ENCODE measurements at regions not wholly inside any gene's neighbourhood (a gene's known extent, or its start where the extent isn't known, plus 50 kb on each side); places are given as distances from the start of the nearest gene placed in this dataset.

DNA sequence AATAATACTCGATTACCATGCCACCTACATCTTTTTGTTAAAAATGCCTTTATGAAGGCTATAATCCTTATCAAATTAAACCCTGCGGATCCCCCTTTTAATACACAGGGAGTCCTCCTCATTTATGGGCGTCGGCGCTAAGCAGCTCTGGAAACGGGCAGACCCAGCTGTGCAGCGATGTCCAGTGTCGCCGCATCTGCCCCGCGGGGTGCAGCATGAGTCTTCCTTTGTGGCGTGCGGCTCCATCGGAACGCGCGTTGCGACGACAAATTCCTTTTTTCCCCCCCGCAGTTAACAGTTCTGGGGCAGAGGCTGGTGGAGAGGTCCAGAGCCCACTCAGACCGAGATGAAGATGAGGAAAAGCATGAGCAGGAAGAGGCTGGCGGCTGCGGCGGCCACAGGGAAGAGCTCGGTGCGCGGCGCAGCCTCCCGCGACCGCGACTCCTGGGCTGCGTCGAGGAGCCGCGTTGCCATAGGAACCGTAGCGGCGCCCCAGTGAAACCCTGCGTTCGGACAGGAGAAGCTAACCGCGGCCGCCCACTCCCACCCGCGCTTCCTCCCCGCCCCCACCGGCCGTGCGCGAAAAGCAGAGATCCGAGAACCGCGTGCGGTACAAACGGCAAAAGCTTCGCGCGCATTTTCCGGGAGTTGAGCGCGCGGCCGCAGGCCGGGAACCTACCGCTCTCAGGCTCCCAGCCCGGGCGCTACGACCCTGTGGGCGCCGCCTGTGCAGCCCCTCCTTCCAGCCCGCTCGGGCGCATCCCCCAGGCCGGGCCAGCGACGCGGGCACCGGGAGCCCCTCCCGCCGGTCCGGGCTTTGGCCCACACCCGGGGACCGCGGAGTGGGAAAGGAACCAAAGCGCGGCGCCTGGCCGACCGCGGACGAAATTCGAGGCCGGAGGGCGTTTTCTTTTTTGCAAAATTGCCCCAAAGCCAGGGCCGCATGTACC lies 130.6 kb downstream of the SPAG6 start:
- H3K27me3 Mint-ChIP-seq (ENCODE audit: insufficient read depth, unreplicated experiment), result peaks cover 11% of the 10 kb centered on the region
- no peaks in the 10 kb centered on the region for H3K36me3 ChIP-seq (ENCODE audit: control insufficient read depth, insufficient read depth, low read length)
- POLR2A ChIA-PET, result no interaction called here
- H3K4me3 Mint-ChIP-seq (ENCODE audit: unreplicated experiment), result peak overlapping the region; percentile 75
- H3K4me3 ChIP-seq (ENCODE audit: low read depth, low read length), result peak overlapping the region; percentile 29
- no TSS peak for BruUV-seq (replicated peaks)
- H3K27ac Mint-ChIP-seq (ENCODE audit: unreplicated experiment), result peak overlapping the region; percentile 13
- no peaks in the 10 kb centered on the region for H3K9me3 ChIP-seq
- H3K9me3 Mint-ChIP-seq (ENCODE audit: unreplicated experiment), result no peaks in the 10 kb centered on the region
- peaks cover 7% of the 10 kb centered on the region for H3K4me1 Mint-ChIP-seq (ENCODE audit: low read depth, unreplicated experiment)
- intact Hi-C loops (cut with micrococcal nuclease; ENCODE audit: unreplicated experiment), result no loop called here
- CTCF ChIA-PET, result interaction anchor here (1.0 kb wide), 1 partner anchor 513 kb away, joined by 3 read pairs; no protein-coding TSS in a partner anchor
- no peak for DNase-seq
- TF ChIP-seq, protein P1, sequence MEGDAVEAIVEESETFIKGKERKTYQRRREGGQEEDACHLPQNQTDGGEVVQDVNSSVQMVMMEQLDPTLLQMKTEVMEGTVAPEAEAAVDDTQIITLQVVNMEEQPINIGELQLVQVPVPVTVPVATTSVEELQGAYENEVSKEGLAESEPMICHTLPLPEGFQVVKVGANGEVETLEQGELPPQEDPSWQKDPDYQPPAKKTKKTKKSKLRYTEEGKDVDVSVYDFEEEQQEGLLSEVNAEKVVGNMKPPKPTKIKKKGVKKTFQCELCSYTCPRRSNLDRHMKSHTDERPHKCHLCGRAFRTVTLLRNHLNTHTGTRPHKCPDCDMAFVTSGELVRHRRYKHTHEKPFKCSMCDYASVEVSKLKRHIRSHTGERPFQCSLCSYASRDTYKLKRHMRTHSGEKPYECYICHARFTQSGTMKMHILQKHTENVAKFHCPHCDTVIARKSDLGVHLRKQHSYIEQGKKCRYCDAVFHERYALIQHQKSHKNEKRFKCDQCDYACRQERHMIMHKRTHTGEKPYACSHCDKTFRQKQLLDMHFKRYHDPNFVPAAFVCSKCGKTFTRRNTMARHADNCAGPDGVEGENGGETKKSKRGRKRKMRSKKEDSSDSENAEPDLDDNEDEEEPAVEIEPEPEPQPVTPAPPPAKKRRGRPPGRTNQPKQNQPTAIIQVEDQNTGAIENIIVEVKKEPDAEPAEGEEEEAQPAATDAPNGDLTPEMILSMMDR (IDR thresholded peaks at IDR 0.05; ENCODE audit: insufficient read depth in 1 of 2, low read depth in 1 of 2, low read length in 1 of 2, severe bottlenecking in 1 of 2, unreplicated experiment in 1 of 2), result no peak
- no peaks in the 10 kb centered on the region for H3K36me3 Mint-ChIP-seq (ENCODE audit: insufficient read depth, unreplicated experiment)
- no peaks in the 10 kb centered on the region for H3K4me1 ChIP-seq
- H3K27me3 ChIP-seq (replicated peaks; ENCODE audit: control insufficient read depth, insufficient read depth, low read length), result no peaks in the 10 kb centered on the region

DNA sequence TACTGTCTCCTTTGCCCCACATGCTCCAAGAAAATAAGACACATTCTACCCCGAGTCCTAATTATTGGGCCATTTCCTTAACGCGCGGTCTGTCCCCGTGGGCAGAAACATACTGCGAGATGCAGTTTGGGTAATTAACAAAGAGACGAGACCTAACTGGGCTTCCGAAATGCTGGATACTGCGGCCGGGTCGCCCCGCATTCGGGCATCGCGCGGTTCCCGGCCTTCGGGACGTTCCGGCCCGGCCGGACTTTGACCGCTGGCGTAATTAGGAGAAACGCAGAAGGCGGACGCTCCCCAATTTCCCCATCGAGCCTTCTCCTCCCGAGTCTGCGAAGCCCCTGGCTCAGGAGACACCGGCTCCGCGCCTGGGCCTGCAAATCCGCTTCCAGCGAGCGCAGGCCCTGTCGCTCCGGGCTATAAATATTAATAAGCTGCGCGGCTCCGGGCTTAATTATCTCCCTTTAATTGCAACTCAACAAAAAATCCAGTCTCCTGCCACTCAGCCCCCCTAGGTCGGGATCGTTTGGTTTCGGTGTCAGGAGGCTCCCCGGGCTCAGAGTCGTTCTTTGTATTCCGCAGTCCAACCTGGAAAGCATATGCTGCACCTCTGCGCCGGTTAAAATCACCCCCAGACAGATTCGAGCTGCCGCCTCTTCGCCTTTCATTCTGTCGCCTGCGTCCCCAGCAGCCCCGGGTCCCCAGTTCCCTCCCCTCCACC lies 131.5 kb downstream of the SPAG6 start:
- CTCF ChIA-PET, result no interaction called here

More for the DNA sequence above, 131.5 kb downstream of the SPAG6 start:
- no peak overlapping the region for H3K27ac Mint-ChIP-seq (ENCODE audit: unreplicated experiment)
- POLR2A ChIA-PET, result no interaction called here
- no peak overlapping the region for H3K4me3 Mint-ChIP-seq (ENCODE audit: unreplicated experiment)
- Histone ChIP-seq H3K4me3 (ENCODE audit: low read depth, low read length) (no peak overlapping the region), H3K36me3 (ENCODE audit: control insufficient read depth, insufficient read depth, low read length) (no peaks in the 10 kb centered on the region), H3K4me1 (no peaks in the 10 kb centered on the region), H3K9me3 (no peaks in the 10 kb centered on the region), H3K27me3 (replicated peaks; ENCODE audit: control insufficient read depth, insufficient read depth, low read length) (no peaks in the 10 kb centered on the region)
- intact Hi-C loops (cut with micrococcal nuclease; ENCODE audit: unreplicated experiment), result no loop called here
- no TSS peak for BruUV-seq (replicated peaks)
- no peaks in the 10 kb centered on the region for H3K9me3 Mint-ChIP-seq (ENCODE audit: unreplicated experiment)
- H3K27me3 Mint-ChIP-seq (ENCODE audit: insufficient read depth, unreplicated experiment), result peaks cover 8% of the 10 kb centered on the region
- H3K36me3 Mint-ChIP-seq (ENCODE audit: insufficient read depth, unreplicated experiment), result no peaks in the 10 kb centered on the region
- TF ChIP-seq, protein P1 (IDR thresholded peaks at IDR 0.05; ENCODE audit: insufficient read depth in 1 of 2, low read depth in 1 of 2, low read length in 1 of 2, severe bottlenecking in 1 of 2, unreplicated experiment in 1 of 2), result no peak
- H3K4me1 Mint-ChIP-seq (ENCODE audit: low read depth, unreplicated experiment), result peaks cover 7% of the 10 kb centered on the region
- DNase-seq, result no peak

Measured in Caco-2 (cell line).